ENCODE measurements at regions not wholly inside any gene's neighbourhood (a gene's known extent, or its start where the extent isn't known, plus 50 kb on each side); places are given as distances from the start of the nearest gene placed in this dataset.

DNA sequence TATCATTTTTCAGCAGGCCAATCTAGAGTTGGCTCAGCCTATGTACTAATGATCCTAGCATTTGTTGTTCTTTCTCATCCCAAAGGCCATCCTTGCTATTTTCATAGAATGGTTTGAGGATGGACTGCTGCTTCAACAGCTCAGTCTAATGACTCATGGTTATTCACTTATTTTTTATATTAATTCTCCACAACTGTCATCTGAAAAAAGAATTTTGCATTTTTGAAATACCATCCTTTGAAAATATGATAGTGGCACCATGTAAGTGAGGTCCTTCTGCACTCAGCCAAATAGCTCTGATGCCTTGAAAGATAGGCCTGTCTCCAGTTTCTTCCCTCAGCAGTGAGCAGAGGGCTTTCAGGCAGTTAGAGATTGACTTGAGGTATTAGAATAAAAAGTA lies 377.5 kb downstream of the LMO4 start:
- TF ChIP-seq CTCF (IDR thresholded peaks at IDR 0.05) (no peak), POLR2A (IDR thresholded peaks at IDR 0.05) (no peak)
